K562 (cell line): ENCODE measurements at regions not wholly inside any gene's neighbourhood (a gene's known extent, or its start where the extent isn't known, plus 50 kb on each side); places are given as distances from the start of the nearest gene placed in this dataset.

Source experiments
- MAFF ChIP-seq: IDR thresholded peaks from 2 replicates; pipeline ENCODE4 v1.6.1; 2012; ENCODE audit warnings: low read length, improper control_type of control experiment
- MIER1 ChIP-seq: fragments of 450-650 bp; IDR thresholded peaks from 2 replicates; pipeline ENCODE4 v1.6.1; 2016; ENCODE audit warnings: antibody characterized with exemption, mild to moderate bottlenecking, low read depth
- SP2 ChIP-seq: IDR thresholded peaks from 2 replicates; pipeline ENCODE4 v1.6.1; 2011; ENCODE audit warnings: mild to moderate bottlenecking, low read depth, low read length, moderate library complexity; ENCODE audit not compliant: poor library complexity, severe bottlenecking; ENCODE audit errors: extremely low read depth
- TF ChIP-seq, protein P1 (sequence below): fragments of 250-450 bp; sonication (Bioruptor Pico); IDR thresholded peaks from 2 replicates; pipeline ENCODE4 v1.4.0; 2020
- TF ChIP-seq, protein P2 (sequence below), 2 experiments: IDR thresholded peaks; 2 replicates each; pipeline ENCODE4 v1.6.1; 2011; ENCODE audit warnings: borderline replicate concordance in 1 of 2, control low read depth in 1 of 2, low read depth in 1 of 2, low read length in 1 of 2, mild to moderate bottlenecking in 1 of 2, mixed read lengths in 1 of 2, moderate library complexity in 1 of 2; ENCODE audit not compliant: insufficient read depth in 1 of 2, insufficient read length in 1 of 2, poor library complexity in 1 of 2, severe bottlenecking in 1 of 2; ENCODE audit errors: extremely low read depth in 1 of 2

DNA sequence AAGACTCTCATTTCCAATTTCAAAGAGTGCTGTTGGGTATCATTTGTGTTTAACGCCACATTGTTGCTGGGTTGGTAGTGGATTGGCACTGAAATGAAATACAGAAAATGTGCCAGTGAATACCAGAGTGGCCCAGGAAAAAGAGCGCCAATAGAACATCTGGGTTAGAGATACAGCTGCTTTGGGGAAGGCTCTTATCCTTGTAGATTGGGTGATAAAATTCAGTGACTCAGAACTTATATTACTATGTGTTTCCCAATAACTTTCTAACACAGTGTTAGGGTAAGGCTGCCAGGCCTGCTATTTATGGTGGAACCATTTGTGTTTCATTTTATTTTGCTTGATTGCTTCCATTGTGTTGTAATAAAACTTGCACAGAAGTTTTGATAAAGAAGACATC lies 168.2 kb upstream of the SSTR1 start (continued):
- TF ChIP-seq, protein P1, sequence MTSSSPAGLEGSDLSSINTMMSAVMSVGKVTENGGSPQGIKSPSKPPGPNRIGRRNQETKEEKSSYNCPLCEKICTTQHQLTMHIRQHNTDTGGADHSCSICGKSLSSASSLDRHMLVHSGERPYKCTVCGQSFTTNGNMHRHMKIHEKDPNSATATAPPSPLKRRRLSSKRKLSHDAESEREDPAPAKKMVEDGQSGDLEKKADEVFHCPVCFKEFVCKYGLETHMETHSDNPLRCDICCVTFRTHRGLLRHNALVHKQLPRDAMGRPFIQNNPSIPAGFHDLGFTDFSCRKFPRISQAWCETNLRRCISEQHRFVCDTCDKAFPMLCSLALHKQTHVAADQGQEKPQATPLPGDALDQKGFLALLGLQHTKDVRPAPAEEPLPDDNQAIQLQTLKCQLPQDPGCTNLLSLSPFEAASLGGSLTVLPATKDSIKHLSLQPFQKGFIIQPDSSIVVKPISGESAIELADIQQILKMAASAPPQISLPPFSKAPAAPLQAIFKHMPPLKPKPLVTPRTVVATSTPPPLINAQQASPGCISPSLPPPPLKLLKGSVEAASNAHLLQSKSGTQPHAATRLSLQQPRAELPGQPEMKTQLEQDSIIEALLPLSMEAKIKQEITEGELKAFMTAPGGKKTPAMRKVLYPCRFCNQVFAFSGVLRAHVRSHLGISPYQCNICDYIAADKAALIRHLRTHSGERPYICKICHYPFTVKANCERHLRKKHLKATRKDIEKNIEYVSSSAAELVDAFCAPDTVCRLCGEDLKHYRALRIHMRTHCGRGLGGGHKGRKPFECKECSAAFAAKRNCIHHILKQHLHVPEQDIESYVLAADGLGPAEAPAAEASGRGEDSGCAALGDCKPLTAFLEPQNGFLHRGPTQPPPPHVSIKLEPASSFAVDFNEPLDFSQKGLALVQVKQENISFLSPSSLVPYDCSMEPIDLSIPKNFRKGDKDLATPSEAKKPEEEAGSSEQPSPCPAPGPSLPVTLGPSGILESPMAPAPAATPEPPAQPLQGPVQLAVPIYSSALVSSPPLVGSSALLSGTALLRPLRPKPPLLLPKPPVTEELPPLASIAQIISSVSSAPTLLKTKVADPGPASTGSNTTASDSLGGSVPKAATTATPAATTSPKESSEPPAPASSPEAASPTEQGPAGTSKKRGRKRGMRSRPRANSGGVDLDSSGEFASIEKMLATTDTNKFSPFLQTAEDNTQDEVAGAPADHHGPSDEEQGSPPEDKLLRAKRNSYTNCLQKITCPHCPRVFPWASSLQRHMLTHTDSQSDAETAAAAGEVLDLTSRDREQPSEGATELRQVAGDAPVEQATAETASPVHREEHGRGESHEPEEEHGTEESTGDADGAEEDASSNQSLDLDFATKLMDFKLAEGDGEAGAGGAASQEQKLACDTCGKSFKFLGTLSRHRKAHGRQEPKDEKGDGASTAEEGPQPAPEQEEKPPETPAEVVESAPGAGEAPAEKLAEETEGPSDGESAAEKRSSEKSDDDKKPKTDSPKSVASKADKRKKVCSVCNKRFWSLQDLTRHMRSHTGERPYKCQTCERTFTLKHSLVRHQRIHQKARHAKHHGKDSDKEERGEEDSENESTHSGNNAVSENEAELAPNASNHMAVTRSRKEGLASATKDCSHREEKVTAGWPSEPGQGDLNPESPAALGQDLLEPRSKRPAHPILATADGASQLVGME (CRISPR knock-in tag): no peak
- TF ChIP-seq, protein P2, sequence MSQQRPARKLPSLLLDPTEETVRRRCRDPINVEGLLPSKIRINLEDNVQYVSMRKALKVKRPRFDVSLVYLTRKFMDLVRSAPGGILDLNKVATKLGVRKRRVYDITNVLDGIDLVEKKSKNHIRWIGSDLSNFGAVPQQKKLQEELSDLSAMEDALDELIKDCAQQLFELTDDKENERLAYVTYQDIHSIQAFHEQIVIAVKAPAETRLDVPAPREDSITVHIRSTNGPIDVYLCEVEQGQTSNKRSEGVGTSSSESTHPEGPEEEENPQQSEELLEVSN (IDR thresholded peaks at IDR 0.05; ENCODE audit: borderline replicate concordance in 1 of 2, extremely low read depth in 1 of 2, insufficient read depth in 1 of 2, insufficient read length in 1 of 2, low read depth in 1 of 2, low read length in 1 of 2, poor library complexity in 1 of 2, severe bottlenecking in 1 of 2): no peak
- TF ChIP-seq MAFF (no peak), MIER1 (no peak), SP2 (no peak)
